ENCODE measurements at regions not wholly inside any gene's neighbourhood (a gene's known extent, or its start where the extent isn't known, plus 50 kb on each side); places are given as distances from the start of the nearest gene placed in this dataset.

GRCh38 chr10:107437921-107438320 is 273.4 kb upstream of the SORCS1 start:
- TF ChIP-seq CTCF (IDR thresholded peaks at IDR 0.05) = no peak
- TF ChIP-seq POLR2A (IDR thresholded peaks at IDR 0.05) = no peak
- no peak for TF ChIP-seq EP300 (IDR thresholded peaks at IDR 0.05)

All from ovary (tissue), 3 donors.